Gastroesophageal sphincter (tissue), 4 donors: ENCODE measurements at regions not wholly inside any gene's neighbourhood (a gene's known extent, or its start where the extent isn't known, plus 50 kb on each side); places are given as distances from the start of the nearest gene placed in this dataset.

Experiments
- ATAC-seq: fragments of 150-250 bp; one replicate; pipeline ENCODE4 v1.9.1; 2016; ENCODE audit warnings: mild to moderate bottlenecking, moderate library complexity
- H3K27ac ChIP-seq, 4 donors: fragments of 200-600 bp; sonication (generic) in 3 of 4; 1 replicate in 3 of 4; 2 replicates in 1 of 4; pipeline ENCODE4 v1.5.1; 2016 to 2019
- H3K27me3 ChIP-seq: fragments of 200-600 bp; sonication (generic); one replicate; pipeline ENCODE4 v1.5.1; 2019
- H3K36me3 ChIP-seq, 2 donors: fragments of 200-600 bp; sonication (generic); one replicate each; pipeline ENCODE4 v1.5.1; 2019; ENCODE audit warnings: control low read depth in 1 of 2
- H3K4me1 ChIP-seq, 3 donors: fragments of 200-600 bp; sonication (generic); 1 replicate in 2 of 3; 2 replicates in 1 of 3; pipeline ENCODE4 v1.5.1; 2016 to 2019; ENCODE audit warnings: control low read depth in 2 of 3
- H3K4me3 ChIP-seq, 2 donors: fragments of 200-600 bp; sonication (generic); one replicate each; pipeline ENCODE4 v1.5.1; 2019; ENCODE audit warnings: mild to moderate bottlenecking in 1 of 2, moderate library complexity in 1 of 2
- H3K9me3 ChIP-seq, 3 donors: fragments of 200-600 bp; sonication (generic); one replicate each; pipeline ENCODE4 v1.5.1; 2017 to 2019; ENCODE audit warnings: control low read depth in 2 of 3
- EP300 ChIP-seq: sonication (generic); formaldehyde crosslinking; IDR thresholded peaks from one replicate; pipeline ENCODE4 v1.6.1; 2017; ENCODE audit warnings: antibody characterized with exemption, mild to moderate bottlenecking
- POLR2A ChIP-seq, 2 donors: fragments of 450-650 bp; IDR thresholded peaks; one replicate each; pipeline ENCODE4 v1.6.1; 2017; ENCODE audit warnings: antibody characterized with exemption in 2 of 2, mild to moderate bottlenecking in 2 of 2, moderate library complexity in 1 of 2
- POLR2AphosphoS5 ChIP-seq: sonication (generic); formaldehyde crosslinking; IDR thresholded peaks from one replicate; pipeline ENCODE4 v1.6.1; 2017; ENCODE audit warnings: antibody characterized with exemption
- WGBS, 2 donors: methylation state at CpG; one replicate each; pipeline ENCODE4 v1.1.5; 2018; ENCODE audit warnings: low coverage in 1 of 2; 5-methylcytosine and 5-hydroxymethylcytosine counted together
- TF ChIP-seq, protein P1 (sequence below), 4 experiments: fragments of 200-600 bp in 2 of 4; fragments of 450-650 bp in 2 of 4; sonication (generic) in 1 of 4; IDR thresholded peaks; one replicate each; pipeline ENCODE4 v1.5.1; 2017 to 2019; ENCODE audit warnings: antibody characterized with exemption in 4 of 4, mild to moderate bottlenecking in 2 of 4, moderate library complexity in 2 of 4

DNA sequence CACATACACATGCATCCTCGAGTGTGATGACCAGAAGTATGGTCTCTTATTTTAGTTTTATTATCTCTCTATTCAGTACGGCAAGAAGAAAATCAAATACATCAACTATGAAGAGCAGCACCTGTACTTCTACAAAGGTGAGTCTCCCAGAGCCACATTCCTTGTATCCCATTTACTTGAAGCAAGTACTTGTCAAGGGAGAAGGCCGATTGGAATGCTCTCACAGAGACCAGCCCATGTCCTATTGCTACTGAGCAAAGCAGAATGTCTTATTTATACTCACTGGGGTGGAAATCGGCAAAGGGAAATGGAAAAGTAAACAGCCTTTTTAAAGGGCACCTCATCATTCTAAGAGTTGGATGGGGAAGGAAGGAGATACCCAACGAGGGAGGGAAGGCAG, 72.6 kb upstream of the OR5AK2 start:
- peaks cover 0 to 5% (median 0%) of the 10 kb centered on the region in 3 donors for H3K9me3 ChIP-seq
- WGBS, 2 donors, result 40 to 42% methylated on average over 5 of the region's 5 CpGs
- no peak for ATAC-seq
- H3K4me3 ChIP-seq, result no peak overlapping the region
- TF ChIP-seq EP300 (no peak), POLR2AphosphoS5 (no peak), POLR2A (IDR thresholded peaks at IDR 0.05) (no peak)
- TF ChIP-seq, protein P1, sequence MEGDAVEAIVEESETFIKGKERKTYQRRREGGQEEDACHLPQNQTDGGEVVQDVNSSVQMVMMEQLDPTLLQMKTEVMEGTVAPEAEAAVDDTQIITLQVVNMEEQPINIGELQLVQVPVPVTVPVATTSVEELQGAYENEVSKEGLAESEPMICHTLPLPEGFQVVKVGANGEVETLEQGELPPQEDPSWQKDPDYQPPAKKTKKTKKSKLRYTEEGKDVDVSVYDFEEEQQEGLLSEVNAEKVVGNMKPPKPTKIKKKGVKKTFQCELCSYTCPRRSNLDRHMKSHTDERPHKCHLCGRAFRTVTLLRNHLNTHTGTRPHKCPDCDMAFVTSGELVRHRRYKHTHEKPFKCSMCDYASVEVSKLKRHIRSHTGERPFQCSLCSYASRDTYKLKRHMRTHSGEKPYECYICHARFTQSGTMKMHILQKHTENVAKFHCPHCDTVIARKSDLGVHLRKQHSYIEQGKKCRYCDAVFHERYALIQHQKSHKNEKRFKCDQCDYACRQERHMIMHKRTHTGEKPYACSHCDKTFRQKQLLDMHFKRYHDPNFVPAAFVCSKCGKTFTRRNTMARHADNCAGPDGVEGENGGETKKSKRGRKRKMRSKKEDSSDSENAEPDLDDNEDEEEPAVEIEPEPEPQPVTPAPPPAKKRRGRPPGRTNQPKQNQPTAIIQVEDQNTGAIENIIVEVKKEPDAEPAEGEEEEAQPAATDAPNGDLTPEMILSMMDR (IDR thresholded peaks at IDR 0.05), result no peak
- no peaks in the 10 kb centered on the region for H3K27me3 ChIP-seq
- no peaks in the 10 kb centered on the region for H3K4me1 ChIP-seq
- H3K36me3 ChIP-seq, result no peaks in the 10 kb centered on the region
- H3K27ac ChIP-seq, result no peak overlapping the region

DNA sequence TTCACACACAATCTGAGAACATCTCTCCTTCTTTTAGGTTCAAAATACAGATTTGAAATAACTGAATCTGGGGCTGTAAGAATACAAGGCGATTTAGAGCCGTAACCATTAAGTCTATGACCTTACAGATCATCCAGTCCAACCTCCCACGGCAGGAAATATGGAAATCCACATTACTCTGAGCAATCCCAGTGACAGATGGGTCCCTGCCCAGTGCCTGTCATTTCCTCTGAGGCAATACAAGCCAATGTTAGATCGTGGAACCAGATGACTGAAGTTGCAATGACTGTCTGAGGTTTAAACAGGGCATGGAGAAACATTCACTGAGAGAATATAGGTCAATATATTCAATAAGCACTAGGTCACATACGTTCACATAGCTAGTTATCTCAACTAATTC, 77.4 kb upstream of the OR5AK2 start:
- Histone ChIP-seq H3K27ac (no peak overlapping the region), H3K4me3 (no peak overlapping the region), H3K27me3 (no peaks in the 10 kb centered on the region), H3K4me1 (no peaks in the 10 kb centered on the region), H3K9me3 (no peaks in the 10 kb centered on the region), H3K36me3 (no peaks in the 10 kb centered on the region)
- ATAC-seq, result no peak
- no peak for TF ChIP-seq POLR2A (IDR thresholded peaks at IDR 0.05)
- TF ChIP-seq EP300, result no peak
- TF ChIP-seq POLR2AphosphoS5, result no peak
- TF ChIP-seq, protein P1 (IDR thresholded peaks at IDR 0.05), result no peak
- WGBS, 2 donors, result 49 to 57% methylated on average over 2 to 5 of the region's 5 CpGs

DNA sequence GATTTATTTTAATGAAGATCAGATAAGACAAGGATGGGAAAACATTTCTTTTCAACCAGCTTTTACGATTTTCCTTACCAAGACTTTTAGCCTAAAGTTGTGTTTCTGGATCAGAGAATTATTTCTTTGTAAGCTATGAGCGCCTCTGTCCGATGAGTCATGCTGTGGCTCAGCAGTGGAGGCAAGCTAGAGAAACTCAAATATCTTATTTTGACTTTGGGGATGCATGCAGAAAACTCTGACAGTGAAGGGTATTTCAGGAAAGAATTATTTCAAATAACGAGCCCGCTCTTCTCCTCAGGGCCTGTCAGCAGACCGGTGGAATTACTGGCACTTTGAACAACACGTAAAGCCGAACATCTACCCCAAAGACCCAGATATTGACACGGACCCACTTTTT, 77.9 kb upstream of the OR5AK2 start:
- ATAC-seq, result no peak
- Histone ChIP-seq H3K36me3 (no peaks in the 10 kb centered on the region), H3K27me3 (no peaks in the 10 kb centered on the region), H3K4me1 (no peaks in the 10 kb centered on the region), H3K27ac (no peak overlapping the region), H3K4me3 (no peak overlapping the region), H3K9me3 (no peaks in the 10 kb centered on the region)
- WGBS, 2 donors, result 80 to 89% methylated on average over 9 of the region's 9 CpGs
- TF ChIP-seq, protein P1 (IDR thresholded peaks at IDR 0.05), result no peak
- TF ChIP-seq POLR2A (IDR thresholded peaks at IDR 0.05), result no peak
- no peak for TF ChIP-seq POLR2AphosphoS5
- TF ChIP-seq EP300, result no peak

DNA sequence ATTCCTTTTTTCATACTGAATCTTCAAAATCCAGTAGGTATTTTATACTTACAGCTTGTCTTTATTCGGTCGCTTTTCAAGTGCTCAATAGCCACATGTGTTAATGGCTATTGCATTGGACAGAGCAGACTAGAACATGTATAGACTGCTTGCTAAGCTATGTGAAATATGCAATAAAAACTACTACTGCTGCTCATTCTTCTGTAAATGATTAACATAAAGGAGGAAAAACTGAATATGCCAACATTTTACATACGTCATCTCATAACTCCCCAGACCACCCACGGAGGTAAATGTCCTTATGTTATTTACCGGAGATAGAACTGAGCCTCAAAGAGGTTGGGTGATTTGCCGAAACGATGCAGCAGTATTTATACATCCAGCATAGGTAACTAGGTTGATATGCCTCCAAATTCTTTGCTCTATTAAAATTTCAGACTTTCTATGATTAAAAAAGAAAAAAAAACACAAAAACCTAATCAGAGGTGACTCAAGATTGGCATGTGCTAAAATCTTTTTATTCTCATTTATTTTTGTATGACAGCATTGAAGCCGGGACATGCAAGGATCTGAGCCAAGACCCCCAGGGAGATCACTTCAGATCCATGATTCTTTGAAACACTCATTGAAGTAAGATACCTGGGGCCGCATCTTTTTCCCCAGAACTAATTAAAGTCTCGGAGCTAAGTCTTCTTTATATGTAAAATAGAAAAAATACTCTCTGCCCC, 78.5 kb upstream of the OR5AK2 start:
- H3K4me1 ChIP-seq, result no peaks in the 10 kb centered on the region
- no peak overlapping the region for H3K27ac ChIP-seq
- no peaks in the 10 kb centered on the region for H3K36me3 ChIP-seq
- no peak overlapping the region for H3K4me3 ChIP-seq
- WGBS, 2 donors, result 71 to 88% methylated on average over 8 to 10 of the region's 10 CpGs
- H3K9me3 ChIP-seq, result no peaks in the 10 kb centered on the region
- no peaks in the 10 kb centered on the region for H3K27me3 ChIP-seq
- TF ChIP-seq POLR2A (IDR thresholded peaks at IDR 0.05), result no peak
- TF ChIP-seq, protein P1 (IDR thresholded peaks at IDR 0.05), result no peak
- TF ChIP-seq POLR2AphosphoS5, result no peak
- TF ChIP-seq EP300, result no peak
- no peak for ATAC-seq

DNA sequence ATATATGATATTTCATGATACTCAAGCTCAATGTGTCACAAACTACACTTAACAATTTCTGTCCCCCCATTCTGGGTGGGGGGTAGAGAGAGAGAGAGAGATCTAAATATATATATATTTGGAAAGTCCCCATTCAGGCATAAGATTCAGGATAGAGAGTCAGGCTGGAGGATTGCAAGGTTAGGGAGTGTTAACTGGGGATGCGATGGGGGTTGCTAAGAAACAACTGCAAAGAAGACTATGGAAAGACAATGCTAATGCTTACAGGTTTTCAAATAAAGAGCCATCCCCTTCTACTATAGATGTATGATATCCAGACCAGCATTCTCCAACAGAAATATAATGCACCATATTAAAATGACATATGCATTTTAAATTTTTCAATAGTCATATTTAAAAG, 79.2 kb upstream of the OR5AK2 start:
- Histone ChIP-seq H3K4me1 (no peaks in the 10 kb centered on the region), H3K27ac (no peak overlapping the region), H3K27me3 (no peaks in the 10 kb centered on the region), H3K4me3 (no peak overlapping the region), H3K36me3 (no peaks in the 10 kb centered on the region), H3K9me3 (no peaks in the 10 kb centered on the region)
- TF ChIP-seq POLR2A (IDR thresholded peaks at IDR 0.05) (no peak), EP300 (no peak), POLR2AphosphoS5 (no peak)
- TF ChIP-seq, protein P1 (IDR thresholded peaks at IDR 0.05), result no peak
- WGBS, 2 donors, result 100% methylated on average over 1 of the region's 1 CpG
- no peak for ATAC-seq
